Activated naive CD8-positive, alpha-beta T cell (primary cell): ENCODE measurements at regions not wholly inside any gene's neighbourhood (a gene's known extent, or its start where the extent isn't known, plus 50 kb on each side); places are given as distances from the start of the nearest gene placed in this dataset.

Source experiments
- H3K27ac Mint-ChIP-seq: one replicate; pipeline ENCODE4 v1.8.0; 2021; ENCODE audit warnings: mixed read lengths
- H3K27me3 Mint-ChIP-seq: one replicate; pipeline ENCODE4 v1.8.0; 2021; ENCODE audit warnings: mixed read lengths
- H3K36me3 Mint-ChIP-seq: one replicate; pipeline ENCODE4 v1.8.0; 2021; ENCODE audit warnings: mixed read lengths
- H3K4me1 Mint-ChIP-seq: one replicate; pipeline ENCODE4 v1.8.0; 2021; ENCODE audit warnings: low read depth, mixed read lengths
- H3K4me3 Mint-ChIP-seq: one replicate; pipeline ENCODE4 v1.8.0; 2021; ENCODE audit warnings: mild to moderate bottlenecking, mixed read lengths
- H3K9me3 Mint-ChIP-seq: one replicate; pipeline ENCODE4 v1.8.0; 2021; ENCODE audit warnings: low read depth, mixed read lengths

- Mint-ChIP-seq H3K4me1 (peaks cover 44% of the 10 kb centered on the region), H3K27me3 (peaks cover 7% of the 10 kb centered on the region), H3K36me3 (peaks cover 5% of the 10 kb centered on the region), H3K9me3 (no peaks in the 10 kb centered on the region), H3K27ac (no peak overlapping the region), H3K4me3 (peak overlapping the region; percentile 97)
Observed at GRCh38 chr9:21557428-21557768, 75.3 kb upstream of the IFNE start.

DNA sequence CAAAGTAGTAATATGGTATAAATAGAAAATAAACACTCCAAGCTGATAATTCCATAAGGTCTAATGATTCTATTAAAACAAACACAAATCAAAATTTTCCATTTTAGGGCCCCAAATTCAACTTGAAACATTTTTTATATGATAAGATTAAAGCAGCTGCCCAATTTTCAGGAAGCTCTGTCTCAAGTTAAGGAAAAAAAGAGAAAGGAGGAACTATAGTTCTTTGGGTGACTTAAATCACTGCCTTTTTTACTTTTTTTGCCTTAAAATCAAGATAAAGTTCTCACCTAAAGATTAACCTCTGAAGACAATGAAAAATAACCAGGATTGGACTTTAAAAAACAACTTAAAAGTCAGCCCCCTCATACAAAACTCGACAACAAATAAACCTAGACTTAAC, 76.0 kb upstream of the IFNE start:
- H3K27ac Mint-ChIP-seq = peak overlapping the region; percentile 92
- H3K4me1 Mint-ChIP-seq = peaks cover 41% of the 10 kb centered on the region
- H3K9me3 Mint-ChIP-seq = no peaks in the 10 kb centered on the region
- peaks cover 7% of the 10 kb centered on the region for H3K27me3 Mint-ChIP-seq
- H3K4me3 Mint-ChIP-seq = peak overlapping the region; percentile 97
- peaks cover 5% of the 10 kb centered on the region for H3K36me3 Mint-ChIP-seq

GRCh38 chr9:21558615-21559401, 76.7 kb upstream of the IFNE start:
- Mint-ChIP-seq H3K27ac (peak overlapping the region; percentile 92), H3K36me3 (peaks cover 2% of the 10 kb centered on the region), H3K4me3 (peak overlapping the region; percentile 97), H3K4me1 (peaks cover 45% of the 10 kb centered on the region), H3K9me3 (no peaks in the 10 kb centered on the region), H3K27me3 (peaks cover 7% of the 10 kb centered on the region)

GRCh38 chr9:21559402-21560280, 77.5 kb upstream of the IFNE start:
- no peaks in the 10 kb centered on the region for H3K9me3 Mint-ChIP-seq
- peak overlapping the region; percentile 97 for H3K4me3 Mint-ChIP-seq
- peaks cover 7% of the 10 kb centered on the region for H3K27me3 Mint-ChIP-seq
- H3K27ac Mint-ChIP-seq = peak overlapping the region; percentile 77
- peaks cover 2% of the 10 kb centered on the region for H3K36me3 Mint-ChIP-seq
- H3K4me1 Mint-ChIP-seq = peaks cover 52% of the 10 kb centered on the region

DNA sequence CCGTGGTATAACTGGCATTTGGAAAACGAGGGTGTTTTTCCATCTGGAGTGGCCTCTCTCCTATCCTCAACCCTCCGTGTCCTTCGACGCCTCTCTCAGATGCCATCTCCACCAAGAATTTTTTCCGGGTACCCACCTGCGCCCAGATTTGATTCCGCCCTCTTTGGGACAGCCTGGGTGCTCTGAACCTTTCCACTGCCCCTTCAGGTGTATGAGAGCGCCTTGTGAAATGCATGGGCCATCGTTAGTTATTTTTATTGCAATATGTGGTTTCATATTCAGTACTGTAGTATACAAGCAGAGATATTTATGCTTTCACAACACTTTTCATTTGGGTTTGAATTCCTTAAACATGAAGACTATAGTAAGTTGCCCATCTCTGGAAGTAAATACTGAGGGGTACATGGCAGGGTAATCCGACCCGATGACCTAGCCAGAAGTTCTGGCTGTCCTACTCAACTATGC, 78.2 kb upstream of the IFNE start:
- Mint-ChIP-seq H3K9me3 (no peaks in the 10 kb centered on the region), H3K4me1 (peaks cover 51% of the 10 kb centered on the region), H3K27ac (peak overlapping the region; percentile 77), H3K4me3 (peak overlapping the region; percentile 88), H3K36me3 (peaks cover 2% of the 10 kb centered on the region), H3K27me3 (peaks cover 7% of the 10 kb centered on the region)

DNA sequence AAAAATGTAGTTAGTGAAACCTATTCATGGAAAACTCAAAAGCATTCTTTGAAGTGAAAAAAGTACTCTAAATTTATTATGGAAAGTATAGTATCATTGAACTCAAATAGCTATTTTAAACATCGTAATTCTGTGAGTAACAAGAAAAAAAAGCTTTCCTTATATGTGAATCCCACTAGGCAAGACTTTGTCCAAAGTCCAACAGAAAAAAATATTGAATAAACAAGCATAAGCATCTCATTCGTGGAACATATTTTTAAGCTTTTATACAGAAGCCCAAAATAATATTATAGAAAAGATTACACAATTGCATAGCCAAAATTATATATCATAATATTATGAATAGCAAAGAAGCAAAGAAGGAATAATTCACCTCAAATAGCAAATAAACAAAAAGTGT, 79.4 kb upstream of the IFNE start:
- Mint-ChIP-seq H3K27ac (no peak overlapping the region), H3K27me3 (peaks cover 5% of the 10 kb centered on the region), H3K4me1 (peaks cover 45% of the 10 kb centered on the region), H3K9me3 (no peaks in the 10 kb centered on the region), H3K36me3 (no peaks in the 10 kb centered on the region), H3K4me3 (no peak overlapping the region)

- Mint-ChIP-seq H3K4me1 (peaks cover 25% of the 10 kb centered on the region), H3K4me3 (no peak overlapping the region), H3K27me3 (no peaks in the 10 kb centered on the region), H3K27ac (no peak overlapping the region), H3K36me3 (no peaks in the 10 kb centered on the region), H3K9me3 (no peaks in the 10 kb centered on the region)
Observed at GRCh38 chr9:21564175-21564574, 82.1 kb upstream of the IFNE start.

- Mint-ChIP-seq H3K36me3 (no peaks in the 10 kb centered on the region), H3K4me1 (peaks cover 25% of the 10 kb centered on the region), H3K27ac (no peak overlapping the region), H3K9me3 (no peaks in the 10 kb centered on the region), H3K27me3 (no peaks in the 10 kb centered on the region), H3K4me3 (no peak overlapping the region)
Observed at GRCh38 chr9:21565155-21565554, 83.0 kb upstream of the IFNE start.

DNA sequence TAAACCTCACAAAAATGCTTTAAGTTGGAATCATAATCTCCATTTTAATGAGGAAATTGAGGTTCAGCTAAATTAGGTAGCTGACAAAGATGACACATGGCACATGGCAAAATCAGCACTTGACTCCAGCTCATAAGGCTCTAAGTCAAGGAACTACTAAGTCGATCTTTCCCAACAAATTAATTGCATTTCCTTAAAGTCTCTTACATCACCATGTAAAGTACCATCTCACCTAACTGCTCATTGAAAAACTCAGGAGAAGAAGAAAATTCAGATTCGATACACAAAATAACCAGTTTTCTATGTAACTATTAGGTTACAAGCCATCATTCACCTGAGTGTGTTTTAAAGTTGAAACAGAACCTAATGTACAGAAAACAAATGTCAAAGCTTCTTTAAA, 85.8 kb upstream of the IFNE start:
- Mint-ChIP-seq H3K9me3 (no peaks in the 10 kb centered on the region), H3K27ac (no peak overlapping the region), H3K4me1 (peaks cover 21% of the 10 kb centered on the region), H3K36me3 (no peaks in the 10 kb centered on the region), H3K4me3 (no peak overlapping the region), H3K27me3 (no peaks in the 10 kb centered on the region)

GRCh38 chr9:21568484-21568883, 86.4 kb upstream of the IFNE start:
- Mint-ChIP-seq H3K36me3 (no peaks in the 10 kb centered on the region), H3K27ac (no peak overlapping the region), H3K4me3 (no peak overlapping the region), H3K4me1 (peaks cover 19% of the 10 kb centered on the region), H3K9me3 (no peaks in the 10 kb centered on the region), H3K27me3 (no peaks in the 10 kb centered on the region)

GRCh38 chr9:21569721-21570120, 87.6 kb upstream of the IFNE start:
- Mint-ChIP-seq H3K27me3 (no peaks in the 10 kb centered on the region), H3K27ac (no peak overlapping the region), H3K4me3 (no peak overlapping the region), H3K9me3 (no peaks in the 10 kb centered on the region), H3K4me1 (peaks cover 8% of the 10 kb centered on the region), H3K36me3 (no peaks in the 10 kb centered on the region)

DNA sequence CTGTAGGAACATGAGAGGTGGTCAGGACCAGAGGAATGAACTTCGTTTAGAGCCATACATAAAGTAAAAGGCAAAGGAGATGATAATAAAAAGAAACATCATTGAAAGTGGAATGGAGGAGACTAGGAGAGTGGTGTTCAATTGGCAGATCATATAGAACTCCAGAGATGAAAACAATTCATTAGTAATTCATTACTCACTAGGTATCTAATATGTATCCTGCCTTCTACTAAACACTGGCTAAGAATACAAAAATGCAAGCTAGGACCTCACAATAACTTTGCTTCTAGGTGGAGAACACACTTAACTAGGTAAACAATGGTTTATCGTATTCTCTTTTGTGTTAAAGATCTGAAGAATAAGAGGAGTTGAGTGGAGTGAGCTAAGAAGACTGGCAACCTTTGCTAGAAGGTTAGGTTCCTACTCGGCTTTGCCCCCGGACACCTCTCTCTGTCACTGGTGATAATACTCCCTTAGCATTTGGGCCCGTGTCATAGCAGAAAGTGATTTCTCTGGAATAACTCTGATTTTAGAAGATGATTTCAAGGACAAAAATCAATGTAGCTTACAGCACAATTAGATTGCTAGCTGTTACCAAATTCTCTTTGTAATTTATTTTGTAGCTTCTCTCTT, 88.6 kb upstream of the IFNE start:
- Mint-ChIP-seq H3K27me3 (no peaks in the 10 kb centered on the region), H3K4me1 (peaks cover 2% of the 10 kb centered on the region), H3K27ac (no peak overlapping the region), H3K9me3 (no peaks in the 10 kb centered on the region), H3K36me3 (no peaks in the 10 kb centered on the region), H3K4me3 (no peak overlapping the region)

- Mint-ChIP-seq H3K9me3 (no peaks in the 10 kb centered on the region), H3K27me3 (no peaks in the 10 kb centered on the region), H3K4me1 (peaks cover 35% of the 10 kb centered on the region), H3K4me3 (no peak overlapping the region), H3K36me3 (no peaks in the 10 kb centered on the region), H3K27ac (no peak overlapping the region)
Observed at GRCh38 chr9:21574261-21574660, 92.1 kb upstream of the IFNE start.

GRCh38 chr9:21576331-21577189, 94.4 kb upstream of the IFNE start:
- Mint-ChIP-seq H3K9me3 (no peaks in the 10 kb centered on the region), H3K4me3 (peak overlapping the region; percentile 54), H3K36me3 (peaks cover 2% of the 10 kb centered on the region), H3K27me3 (no peaks in the 10 kb centered on the region), H3K27ac (peak overlapping the region; percentile 11), H3K4me1 (peaks cover 45% of the 10 kb centered on the region)
